ENCODE measurements at regions not wholly inside any gene's neighbourhood (a gene's known extent, or its start where the extent isn't known, plus 50 kb on each side); places are given as distances from the start of the nearest gene placed in this dataset.

- H3K4me3 ChIP-seq (replicated peaks in 1 of 3): no peak overlapping the region
- peak overlapping the region in 1 of 3 donors; percentile 21 for H3K27ac ChIP-seq
- no peaks in the 10 kb centered on the region for H3K4me1 ChIP-seq
- intact Hi-C loops (cut with DNase I): no loop called here
- no peaks in the 10 kb centered on the region for H3K36me3 ChIP-seq
- no peaks in the 10 kb centered on the region for H3K9me3 ChIP-seq
- 76 to 88% methylated on average over 7 of the region's 7 CpGs for WGBS, 2 donors
- no peaks in the 10 kb centered on the region for H3K27me3 ChIP-seq
- no peak for TF ChIP-seq POLR2A (IDR thresholded peaks at IDR 0.05)
- TF ChIP-seq CTCF (IDR thresholded peaks at IDR 0.05): no peak
- DNase-seq: peak; percentile 21 to 27
Measured at GRCh38 chr9:16335788-16336580, 534.5 kb downstream of the BNC2 start.

DNA sequence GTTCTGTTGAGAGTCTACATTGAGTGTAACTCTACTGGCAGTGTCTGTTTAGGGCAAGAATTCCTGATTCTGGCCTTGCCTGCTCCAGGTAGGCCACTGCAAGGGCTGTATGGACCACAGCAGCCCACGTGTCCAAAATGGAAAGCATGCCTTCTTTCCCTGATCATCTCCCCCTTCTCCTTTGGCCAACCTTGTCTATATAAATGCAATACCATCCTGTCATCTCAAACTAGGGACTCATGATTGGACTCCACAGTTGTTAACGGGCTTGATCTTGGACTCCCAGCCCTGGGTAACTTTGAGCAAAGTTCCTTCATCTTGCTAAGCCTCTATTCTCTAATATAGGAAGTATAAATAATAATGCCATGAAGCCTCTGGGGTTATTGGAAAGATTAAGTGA lies 533.6 kb downstream of the BNC2 start:
- Histone ChIP-seq H3K4me1 (no peaks in the 10 kb centered on the region), H3K9me3 (no peaks in the 10 kb centered on the region), H3K27me3 (no peaks in the 10 kb centered on the region), H3K36me3 (no peaks in the 10 kb centered on the region), H3K4me3 (replicated peaks in 1 of 3) (no peak overlapping the region), H3K27ac (no peak overlapping the region)
- intact Hi-C loops (cut with DNase I): no loop called here
- TF ChIP-seq POLR2A (IDR thresholded peaks at IDR 0.05) (no peak), CTCF (IDR thresholded peaks at IDR 0.05) (no peak)
- DNase-seq: no peak
- 46 to 91% methylated on average over 2 of the region's 2 CpGs for WGBS, 2 donors

DNA sequence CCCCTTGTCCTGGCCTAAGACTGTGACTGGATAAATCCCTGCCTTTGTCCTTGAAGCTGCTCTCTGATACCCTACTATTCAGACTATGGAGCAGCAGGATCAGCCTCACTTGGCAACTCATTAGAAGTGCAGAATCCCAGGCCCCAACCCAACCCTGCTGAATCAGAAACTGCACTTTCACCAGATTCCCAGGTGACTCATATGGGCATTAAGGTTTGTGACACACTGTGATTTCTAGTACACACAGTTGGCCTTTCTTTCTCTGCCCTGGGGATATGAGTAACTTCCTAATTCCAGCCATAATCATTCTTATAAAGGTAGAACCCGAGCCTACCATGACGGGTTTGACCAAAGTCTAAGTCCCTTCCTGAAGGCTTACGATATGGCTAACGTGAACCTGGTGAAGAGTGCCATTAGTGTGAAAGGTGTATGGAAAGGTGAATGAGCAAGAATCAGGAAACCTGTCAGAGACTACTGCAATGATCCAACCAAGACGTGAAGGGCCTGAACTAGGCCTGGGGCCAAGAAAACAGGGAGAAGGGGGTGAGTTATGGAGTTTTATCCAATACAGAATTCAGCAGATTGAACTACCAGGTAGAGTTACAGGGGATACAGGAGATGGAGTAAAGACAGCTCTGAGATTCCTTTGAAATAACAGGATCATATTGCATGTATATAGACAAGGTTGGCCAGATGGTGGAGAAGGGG lies 533.0 kb downstream of the BNC2 start:
- H3K4me3 ChIP-seq (replicated peaks in 1 of 3): no peak overlapping the region
- H3K4me1 ChIP-seq: no peaks in the 10 kb centered on the region
- intact Hi-C loops (cut with DNase I): no loop called here
- H3K36me3 ChIP-seq: no peaks in the 10 kb centered on the region
- H3K27ac ChIP-seq: no peak overlapping the region
- H3K9me3 ChIP-seq: no peaks in the 10 kb centered on the region
- no peaks in the 10 kb centered on the region for H3K27me3 ChIP-seq
- WGBS, 2 donors: 87 to 93% methylated on average over 5 of the region's 5 CpGs
- DNase-seq: no peak
- no peak for TF ChIP-seq CTCF (IDR thresholded peaks at IDR 0.05)
- no peak for TF ChIP-seq POLR2A (IDR thresholded peaks at IDR 0.05)

DNA sequence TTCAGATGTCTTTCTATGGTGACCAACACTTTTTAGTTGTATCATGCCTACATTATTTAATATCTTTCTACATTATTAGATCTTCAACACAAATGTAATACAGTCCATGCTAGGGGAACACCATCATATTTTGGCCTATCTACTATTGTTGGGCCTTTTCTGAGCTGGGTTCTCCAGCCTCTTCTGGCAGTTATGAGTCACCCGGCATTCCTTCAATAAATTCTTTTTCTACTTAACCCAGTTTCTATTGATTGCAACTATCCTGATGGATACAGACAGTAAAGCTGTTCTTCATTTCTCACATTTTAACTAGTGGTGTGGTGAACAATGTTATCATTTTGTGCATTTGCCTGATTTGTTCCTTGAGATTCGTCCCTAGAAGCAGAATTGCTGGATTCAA lies 529.3 kb downstream of the BNC2 start:
- Histone ChIP-seq H3K27me3 (no peaks in the 10 kb centered on the region), H3K4me1 (peaks cover 0 to 5% of the 10 kb centered on the region in 2 donors), H3K4me3 (replicated peaks in 1 of 3) (no peak overlapping the region), H3K27ac (no peak overlapping the region), H3K36me3 (no peaks in the 10 kb centered on the region), H3K9me3 (no peaks in the 10 kb centered on the region)
- 83 to 96% methylated on average over 2 of the region's 2 CpGs for WGBS, 2 donors
- DNase-seq: no peak
- intact Hi-C loops (cut with DNase I): no loop called here
- TF ChIP-seq CTCF (IDR thresholded peaks at IDR 0.05) (no peak), POLR2A (IDR thresholded peaks at IDR 0.05) (no peak)
